Thyroid gland (tissue), 4 donors: ENCODE measurements at regions not wholly inside any gene's neighbourhood (a gene's known extent, or its start where the extent isn't known, plus 50 kb on each side); places are given as distances from the start of the nearest gene placed in this dataset.

Experiments
- CTCF ChIP-seq, 6 experiments: fragments of 200-600 bp in 3 of 6; fragments of 450-650 bp in 3 of 6; sonication (generic) in 3 of 6; IDR thresholded peaks; one replicate each; pipeline ENCODE4 v1.5.1; 2016 to 2019; ENCODE audit warnings: antibody characterized with exemption in 6 of 6, mild to moderate bottlenecking in 2 of 6, inconsistent platforms in 1 of 6, moderate library complexity in 1 of 6
- POLR2A ChIP-seq, 2 donors: fragments of 450-650 bp; IDR thresholded peaks; one replicate each; pipeline ENCODE4 v1.6.1; 2017; ENCODE audit warnings: antibody characterized with exemption in 2 of 2, mild to moderate bottlenecking in 2 of 2, moderate library complexity in 1 of 2

GRCh38 chr6:25088513-25088912, 152.8 kb upstream of the RIPOR2 start:
- TF ChIP-seq CTCF (IDR thresholded peaks at IDR 0.05), result no peak
- no peak for TF ChIP-seq POLR2A (IDR thresholded peaks at IDR 0.05)
